COR-L47 (cell line): ENCODE measurements at regions not wholly inside any gene's neighbourhood (a gene's known extent, or its start where the extent isn't known, plus 50 kb on each side); places are given as distances from the start of the nearest gene placed in this dataset.

ENCODE experiments used
- DNase-seq: peaks from one replicate; lab custom pipeline; 2025; lab: John Stamatoyannopoulos, UW

DNA sequence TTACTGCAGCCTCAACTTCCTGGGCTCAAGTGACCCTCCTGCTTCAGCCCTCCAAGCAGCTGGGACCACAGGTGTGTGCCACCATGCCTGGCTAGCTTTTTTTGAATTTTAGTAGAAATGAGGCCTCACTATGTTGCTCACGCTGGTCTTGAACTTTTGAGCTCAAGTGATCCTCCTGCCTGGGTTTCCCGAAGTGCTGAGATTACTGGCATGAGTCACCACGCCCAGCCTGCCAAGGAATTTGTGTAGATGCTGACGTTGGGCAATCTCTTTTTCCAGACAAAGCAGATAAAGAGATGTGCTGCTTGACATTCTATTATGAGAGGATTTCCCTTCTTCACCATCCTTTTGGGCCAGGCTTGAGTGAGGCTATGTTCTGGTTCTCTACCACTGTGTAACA, 254.5 kb upstream of the RPS6KA3 start:
- no peak for DNase-seq

DNA sequence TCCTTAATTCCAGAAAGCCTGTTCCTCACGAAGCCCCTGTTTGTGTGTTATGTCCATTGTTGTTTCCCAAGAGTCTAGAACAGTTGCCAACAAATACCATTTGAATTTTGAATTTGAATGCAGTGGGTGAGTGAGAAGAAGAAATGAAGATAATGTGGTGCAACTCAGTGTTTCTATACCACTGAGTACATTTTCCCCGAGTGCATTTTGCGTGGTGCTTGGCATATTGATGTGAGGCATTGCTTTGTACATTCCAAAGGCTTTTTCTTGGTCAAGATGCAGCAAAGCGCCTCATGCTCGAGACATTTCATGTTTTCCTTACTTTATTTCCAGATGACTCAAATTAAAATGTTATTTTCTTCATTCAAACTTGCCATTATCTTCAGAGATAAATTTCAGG, 253.1 kb upstream of the RPS6KA3 start:
- no peak for DNase-seq

DNA sequence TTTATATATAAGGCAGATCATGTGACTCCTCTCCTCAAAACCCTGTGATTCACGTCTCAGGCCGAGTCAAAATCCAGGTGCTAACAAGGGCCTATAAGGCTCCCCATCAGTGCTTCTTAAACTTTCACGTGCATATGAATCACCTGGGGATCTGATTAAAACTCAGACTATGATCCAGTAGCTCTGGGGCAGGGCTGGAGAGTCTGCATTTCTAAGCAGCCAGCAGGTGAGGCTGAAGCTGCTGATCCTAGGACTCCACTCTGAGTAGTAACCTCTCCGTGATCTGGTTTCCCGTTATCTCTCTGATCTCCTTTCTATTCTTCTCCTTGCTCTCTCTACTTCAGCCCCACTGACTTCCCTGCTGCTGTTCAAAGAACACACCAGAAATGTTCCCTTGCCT, 252.4 kb upstream of the RPS6KA3 start:
- DNase-seq: no peak

DNA sequence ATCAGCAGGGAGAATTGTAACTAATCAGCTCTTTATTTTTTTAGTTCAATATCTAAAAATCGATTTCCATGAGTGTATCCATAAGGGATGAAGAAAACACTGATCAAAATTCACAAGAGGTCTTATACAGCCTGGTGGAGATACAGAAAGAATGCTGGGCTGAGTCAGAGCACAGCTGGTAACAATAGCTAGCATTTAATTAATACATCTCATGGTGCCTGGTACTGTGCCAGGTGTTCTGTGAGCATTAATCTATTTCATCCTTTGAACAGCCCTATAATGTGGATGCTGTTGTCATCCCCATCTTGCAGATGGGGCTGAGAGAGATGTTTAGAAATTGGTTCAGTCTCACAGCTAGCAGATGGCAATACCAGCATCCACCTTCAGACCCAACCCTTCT, 250.9 kb upstream of the RPS6KA3 start:
- no peak for DNase-seq

DNA sequence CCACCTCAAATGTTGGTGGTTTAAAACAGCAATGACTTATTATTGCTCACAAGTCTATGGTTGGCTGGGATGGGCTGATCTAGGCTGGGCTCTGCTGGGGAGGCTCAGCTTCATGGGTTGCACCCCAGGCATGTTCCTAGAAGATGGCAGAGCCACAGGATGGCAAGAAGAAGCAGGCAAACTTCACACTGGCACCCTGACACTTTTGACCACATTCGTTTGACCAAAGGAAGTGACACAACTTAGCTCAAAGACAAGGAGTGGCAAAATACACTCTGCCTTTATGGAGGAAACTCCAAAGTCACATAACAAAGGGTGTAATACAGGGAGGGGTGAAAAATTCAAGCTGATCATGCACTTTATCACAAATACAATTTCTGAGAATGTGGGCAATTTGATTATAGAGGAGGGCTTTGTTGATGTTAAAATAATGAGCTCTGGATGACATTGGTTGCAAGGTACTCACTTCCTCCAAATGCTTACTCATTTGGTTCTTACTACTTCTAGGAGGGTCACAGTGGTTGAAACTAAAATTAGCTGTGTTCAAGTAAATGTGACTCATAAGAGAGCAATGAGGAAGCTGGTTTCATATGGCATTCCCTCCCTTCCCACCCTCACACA, 249.2 kb upstream of the RPS6KA3 start:
- DNase-seq: no peak

DNA sequence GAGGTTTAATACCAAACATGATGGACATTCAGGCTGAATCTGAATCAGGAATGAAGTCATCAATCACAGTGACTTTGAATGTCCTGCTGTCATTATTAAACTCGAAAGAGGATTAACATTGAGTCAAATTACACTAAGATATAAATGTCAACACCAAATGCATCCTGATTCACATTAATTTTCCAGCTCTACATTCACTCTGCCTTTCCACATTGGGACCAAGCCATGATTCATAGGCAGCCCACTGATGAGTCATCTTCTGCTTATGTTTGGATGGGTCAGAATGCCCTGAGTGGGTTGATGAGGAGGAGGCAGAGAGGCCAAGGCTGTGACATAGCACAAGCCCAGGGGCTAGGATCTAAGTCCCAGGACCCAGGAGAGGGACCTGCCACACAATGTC, 247.6 kb upstream of the RPS6KA3 start:
- DNase-seq: no peak

DNA sequence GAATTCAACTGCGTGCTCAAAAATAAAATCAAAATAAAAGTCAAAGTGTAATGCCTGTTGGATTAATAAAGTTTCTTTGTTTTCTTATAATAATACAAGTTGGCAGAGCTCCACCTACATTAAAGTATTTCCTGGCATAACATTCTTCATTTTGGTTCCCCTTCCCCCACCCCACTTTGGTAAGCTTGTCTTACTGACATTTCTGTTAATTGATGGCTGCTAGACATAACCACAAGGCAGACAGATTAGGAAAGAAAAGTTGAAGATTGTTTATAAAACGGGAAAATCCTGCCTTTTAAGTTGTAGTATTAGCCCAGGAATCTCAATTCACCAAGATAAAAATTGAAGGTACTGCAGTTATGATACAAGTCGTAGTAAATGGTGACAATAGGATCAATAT, 246.5 kb upstream of the RPS6KA3 start:
- no peak for DNase-seq

DNA sequence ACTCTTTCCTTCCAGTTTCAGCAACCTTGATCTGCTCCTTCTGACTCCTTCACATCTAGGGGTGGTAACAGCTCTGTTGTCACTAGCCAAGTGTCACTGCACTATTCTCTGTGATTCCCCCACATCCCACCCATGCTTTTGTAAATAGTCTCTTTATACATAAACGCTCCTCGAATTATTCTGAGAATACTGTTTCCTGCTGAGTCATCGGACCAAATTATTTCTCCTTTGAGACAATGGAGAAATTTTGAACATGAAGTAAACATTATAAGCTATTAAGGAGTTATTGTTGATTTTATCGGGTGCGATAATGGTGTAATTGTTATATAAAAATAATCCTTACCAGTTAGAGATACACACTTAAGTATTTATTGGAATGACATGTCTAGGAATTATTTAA, 245.1 kb upstream of the RPS6KA3 start:
- DNase-seq: no peak

DNA sequence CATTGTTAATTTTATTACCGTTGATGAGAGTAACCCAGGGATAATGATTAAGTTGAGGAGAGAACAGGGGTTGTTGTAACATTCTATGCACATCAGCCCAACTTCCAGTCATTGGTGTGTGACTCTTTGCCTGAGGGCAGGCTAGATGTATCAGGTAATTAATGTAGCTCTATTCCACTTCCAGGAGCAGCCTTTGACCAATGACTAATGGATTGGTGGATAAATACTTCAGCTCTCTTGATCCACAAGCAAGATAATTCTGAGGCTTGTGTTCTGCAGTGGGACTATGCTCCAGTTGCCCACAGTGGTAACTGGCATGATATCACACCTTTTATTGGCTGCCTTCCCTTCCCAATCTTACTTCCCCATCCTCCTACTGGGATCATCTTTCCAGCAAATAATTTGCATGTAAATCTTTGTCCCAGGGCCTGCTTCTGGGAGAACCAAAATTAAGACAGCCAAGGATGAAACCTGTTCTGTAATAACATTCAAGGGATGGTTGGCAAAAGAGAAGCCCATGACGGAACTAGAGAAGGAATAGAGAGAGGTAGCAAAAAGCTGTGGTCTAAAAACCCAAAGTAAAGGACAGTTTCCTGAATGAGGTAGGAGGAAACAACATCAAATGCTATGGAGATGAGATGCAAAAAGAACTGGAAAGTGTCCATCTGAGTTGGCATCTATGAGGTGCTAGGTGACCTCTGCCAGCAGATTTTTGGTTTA, 241.4 kb upstream of the RPS6KA3 start:
- DNase-seq: no peak

DNA sequence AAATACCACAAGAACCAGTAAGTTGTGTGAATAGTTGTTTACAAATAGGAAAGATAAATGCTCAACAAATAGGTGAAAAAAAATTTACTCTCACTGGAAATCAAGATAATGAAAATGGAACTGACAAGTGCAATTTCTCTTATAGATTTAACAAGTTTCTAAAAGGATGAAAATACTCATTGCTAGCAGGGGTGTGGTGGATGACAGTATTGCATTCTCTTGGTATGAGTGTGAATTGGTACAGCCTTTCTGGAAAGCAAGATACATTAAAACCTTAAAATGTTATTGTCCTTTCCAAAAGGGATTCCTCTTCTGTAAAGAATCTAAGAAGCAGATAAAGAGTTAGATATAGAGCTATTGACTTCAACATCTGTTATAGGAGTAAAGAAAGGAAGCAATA, 240.0 kb upstream of the RPS6KA3 start:
- DNase-seq: no peak

DNA sequence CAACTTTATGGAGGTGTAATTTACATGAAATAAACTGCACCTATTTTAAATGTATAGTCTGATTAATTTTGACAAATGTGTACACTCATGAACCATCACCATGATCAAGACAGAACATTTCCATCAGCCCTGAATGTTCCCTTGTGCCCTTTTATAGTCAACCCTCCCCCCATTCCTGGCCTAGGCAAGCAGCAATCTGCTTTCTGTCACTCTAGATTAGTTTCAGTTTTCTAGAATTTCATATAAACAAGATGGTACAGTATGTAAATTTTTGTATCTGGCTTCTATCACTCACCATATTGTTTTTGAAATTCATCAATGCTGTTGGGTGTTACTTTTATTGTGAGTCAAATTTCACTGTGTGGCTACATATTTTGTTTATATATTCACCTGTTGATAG, 234.2 kb upstream of the RPS6KA3 start:
- DNase-seq: no peak

DNA sequence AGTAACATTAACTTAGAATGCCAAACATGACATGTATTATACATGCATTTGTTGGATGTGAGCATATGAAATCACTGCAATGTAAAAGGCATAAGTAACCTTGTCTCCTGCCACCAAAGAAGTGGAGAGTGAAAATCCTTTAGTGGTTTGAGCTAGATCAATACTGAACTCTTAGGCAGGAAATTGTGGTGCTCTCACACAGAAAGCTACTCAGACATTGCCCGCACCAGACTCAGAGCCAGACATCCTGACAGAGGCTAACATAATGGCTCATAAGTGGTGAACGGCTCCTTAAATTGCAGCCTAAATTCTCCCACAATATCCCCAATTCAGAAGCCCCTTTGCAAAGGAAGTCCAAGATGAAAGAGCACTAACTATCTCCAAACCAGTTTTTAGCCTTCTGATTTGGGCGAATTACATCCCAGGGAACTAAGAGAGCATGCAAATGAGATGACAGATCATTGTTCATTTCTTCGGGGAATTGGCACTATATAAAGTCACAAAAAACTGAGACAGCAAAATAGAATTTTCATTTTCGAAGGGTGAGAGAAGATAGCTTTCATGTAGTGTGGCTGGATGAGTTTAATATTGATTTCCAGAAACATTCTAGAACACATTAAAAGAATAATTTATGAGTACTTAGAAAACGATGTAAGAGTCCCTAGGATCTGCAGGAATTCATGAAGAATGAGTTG, 233.6 kb upstream of the RPS6KA3 start:
- DNase-seq: no peak

DNA sequence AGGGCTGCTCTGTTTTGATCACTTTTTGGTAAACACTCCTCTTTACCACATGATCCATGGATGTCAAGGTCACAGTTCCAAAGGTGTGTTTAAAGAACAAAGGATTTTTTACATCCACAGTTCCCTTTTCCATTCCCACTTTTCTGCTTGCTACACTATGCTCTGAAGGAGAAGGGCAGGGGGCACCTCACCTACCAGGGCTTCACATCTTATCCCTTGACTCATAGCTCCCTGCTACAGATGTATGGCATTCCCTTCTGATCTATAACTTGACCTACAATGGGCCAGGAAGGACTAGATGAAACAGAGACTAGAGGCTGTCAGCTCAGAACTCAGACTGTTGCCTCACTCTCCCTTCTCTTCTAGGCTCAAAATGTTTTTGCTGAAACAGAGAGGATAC, 233.1 kb upstream of the RPS6KA3 start:
- no peak for DNase-seq

DNA sequence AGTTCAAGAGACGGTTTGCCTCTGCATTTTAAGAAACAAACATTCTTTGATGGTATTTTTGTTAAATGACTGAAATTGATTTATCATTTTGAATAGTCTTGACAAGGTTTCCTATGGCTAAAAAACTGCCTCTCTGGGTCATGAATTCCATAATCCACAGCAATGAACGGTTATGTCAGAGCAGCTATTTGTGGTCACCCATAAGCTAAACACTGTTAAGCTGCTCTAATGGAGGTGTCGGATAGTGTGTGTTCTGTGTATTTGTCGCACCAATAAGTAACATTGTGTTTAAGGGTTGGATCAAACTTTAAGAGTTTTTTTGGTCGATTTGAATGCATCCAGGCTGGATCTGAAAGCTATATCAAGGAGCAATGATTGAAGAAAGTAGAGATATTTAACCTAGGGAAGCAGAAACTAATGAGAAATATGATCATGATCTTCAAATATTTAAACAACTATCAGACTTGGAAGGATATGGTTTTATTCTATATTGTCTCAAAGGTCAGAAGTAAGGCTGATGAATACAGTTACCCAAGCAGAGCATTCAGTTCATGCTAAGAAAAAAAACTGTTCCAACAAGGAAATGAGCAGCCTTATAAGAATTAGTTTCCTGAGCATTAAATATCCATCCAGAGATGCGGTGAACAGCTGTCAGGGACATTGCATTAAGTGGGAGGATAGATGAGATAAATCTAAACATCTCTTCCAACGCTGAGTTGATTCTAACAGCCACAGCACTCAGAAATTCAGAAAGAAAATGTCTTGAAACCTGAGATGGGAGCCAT, 232.3 kb upstream of the RPS6KA3 start:
- DNase-seq: no peak

DNA sequence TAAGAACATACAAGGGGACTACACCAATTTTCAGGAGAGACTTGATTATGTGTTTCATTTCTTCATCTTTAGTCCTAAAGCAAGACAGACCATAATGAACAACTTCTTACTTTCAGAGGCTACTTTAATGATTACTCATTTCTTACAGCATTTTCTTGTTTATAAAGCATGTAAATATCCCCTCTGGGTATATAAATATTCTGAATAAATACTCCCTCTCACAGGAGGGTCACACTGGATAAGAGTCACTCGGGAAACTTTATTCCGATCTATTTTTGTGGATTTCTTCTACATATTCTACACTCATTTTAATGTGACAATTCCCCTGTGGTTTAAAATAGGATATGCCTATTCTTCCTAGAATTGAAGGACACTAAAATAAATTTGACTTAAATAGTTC, 228.9 kb upstream of the RPS6KA3 start:
- no peak for DNase-seq

DNA sequence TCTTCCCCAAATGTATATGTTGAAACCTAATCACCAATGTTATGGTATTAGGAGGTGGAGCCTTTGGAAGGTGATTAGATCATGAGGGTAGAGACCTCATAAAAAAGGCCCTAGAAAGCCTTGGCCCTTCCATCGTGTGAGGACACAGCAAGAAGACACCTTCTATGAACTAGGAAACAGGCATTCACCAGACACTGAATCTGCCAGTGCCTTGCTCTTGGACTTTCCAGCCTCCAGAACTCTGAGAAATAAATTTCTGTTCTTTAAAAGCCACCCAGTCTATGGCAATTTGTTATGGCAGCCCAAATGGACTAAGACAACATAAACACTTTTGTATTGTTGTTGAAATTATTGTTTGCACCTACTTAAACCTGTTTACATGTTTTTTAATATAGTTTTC, 221.8 kb upstream of the RPS6KA3 start:
- no peak for DNase-seq

DNA sequence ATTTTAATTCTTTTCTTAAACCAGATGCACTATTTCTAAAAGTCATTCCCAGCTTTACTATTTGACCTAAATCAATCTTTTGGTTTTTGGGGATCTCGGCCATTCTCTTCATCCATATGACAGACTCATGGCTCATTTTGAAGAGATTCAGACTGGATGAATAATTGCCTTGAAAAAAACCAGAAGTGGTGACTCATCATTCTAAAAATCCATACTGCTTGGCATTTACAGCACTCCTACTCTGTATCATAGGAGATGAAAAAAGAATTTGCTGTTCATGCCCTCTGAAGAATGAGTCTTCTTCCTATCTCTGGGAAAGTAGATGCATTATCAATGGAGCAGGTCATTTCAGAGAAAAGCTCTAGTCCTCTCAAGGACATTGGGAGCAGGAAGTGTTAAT, 220.5 kb upstream of the RPS6KA3 start:
- DNase-seq: no peak

DNA sequence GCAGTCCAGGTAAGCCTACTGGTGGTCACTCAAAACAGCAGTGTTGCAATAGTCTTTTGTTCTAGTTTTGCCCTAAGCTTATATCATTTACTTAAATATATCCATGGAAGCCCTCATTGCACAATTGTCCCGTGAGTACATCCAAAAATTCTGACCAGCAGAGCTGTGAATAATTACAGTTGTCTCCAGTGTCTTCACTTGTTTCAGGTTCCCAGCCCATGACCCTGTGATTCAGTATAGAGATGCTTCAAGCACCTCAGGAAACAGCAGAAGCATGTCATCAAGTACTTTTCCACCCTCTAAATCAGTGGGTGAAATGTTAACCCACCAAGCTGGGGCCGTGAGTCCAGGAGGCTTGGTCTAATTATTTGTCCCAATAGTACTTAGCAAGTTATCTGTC, 214.9 kb upstream of the RPS6KA3 start:
- DNase-seq: no peak

DNA sequence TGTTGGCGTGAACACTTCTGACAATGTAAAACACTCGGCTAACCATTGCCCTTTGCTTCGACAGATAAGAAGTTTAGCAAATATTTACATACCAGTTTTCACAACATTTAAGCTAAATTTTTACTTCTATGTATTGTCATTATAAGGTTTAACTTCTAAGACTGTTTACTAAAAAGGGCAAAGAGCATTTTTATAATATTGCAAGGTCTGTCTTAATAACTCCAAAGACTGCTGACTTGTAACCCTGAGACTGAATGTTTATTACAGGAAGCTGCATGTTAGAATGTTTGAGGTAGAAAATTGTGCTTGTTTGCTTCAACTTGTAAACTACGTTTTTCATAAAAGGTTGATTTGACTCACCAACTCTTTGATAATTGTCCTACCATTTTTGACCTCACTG, 213.2 kb upstream of the RPS6KA3 start:
- DNase-seq: no peak

DNA sequence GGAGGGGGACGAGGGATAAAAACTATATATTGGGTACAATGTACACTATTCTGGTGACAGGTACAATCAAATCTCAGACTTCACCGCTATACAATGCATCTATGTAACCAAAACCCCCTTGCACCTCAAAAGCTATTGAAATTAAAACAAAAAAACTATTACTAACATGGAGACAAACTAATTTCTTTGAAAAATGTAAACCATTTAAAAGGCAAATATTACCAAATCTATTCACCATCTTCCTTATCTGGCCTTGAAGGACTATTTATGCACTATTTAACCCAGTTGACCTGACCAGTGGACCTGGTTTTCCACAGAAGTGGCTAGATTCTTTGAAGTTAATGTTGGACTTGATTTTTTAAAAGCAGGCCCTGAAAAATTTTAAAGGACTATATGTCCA, 212.3 kb upstream of the RPS6KA3 start:
- DNase-seq: no peak

DNA sequence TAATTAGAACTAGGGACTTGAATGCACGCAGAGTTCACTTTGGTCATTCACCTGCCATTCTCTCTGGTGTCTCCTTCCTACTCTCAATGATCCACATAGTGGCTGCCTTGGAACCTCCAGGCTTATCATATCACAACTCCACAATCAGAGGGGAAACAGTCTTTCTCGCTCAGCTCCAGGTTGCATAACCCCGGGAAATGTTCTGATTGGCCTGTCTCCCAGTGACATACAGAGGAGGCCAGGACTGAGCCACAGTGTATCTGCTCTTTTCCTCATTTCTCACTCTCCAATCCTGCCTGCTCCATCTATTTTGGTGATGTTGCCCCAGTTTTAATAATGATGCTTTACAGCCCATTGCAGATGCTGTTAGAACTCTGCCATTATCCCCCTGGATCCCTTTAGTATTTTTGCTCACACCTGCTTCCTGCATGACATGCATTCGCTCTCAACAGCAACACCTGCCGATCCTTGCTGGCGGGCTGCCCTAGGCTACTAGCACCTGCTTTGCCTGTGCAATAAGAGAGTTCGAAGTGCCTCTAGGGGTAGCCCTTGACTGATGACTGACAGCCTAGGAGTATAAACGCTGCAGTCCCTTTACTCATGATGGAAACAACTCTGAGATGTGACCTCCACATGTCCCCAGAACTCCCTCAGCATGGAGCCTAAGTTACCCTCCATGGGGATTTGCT, 211.3 kb upstream of the RPS6KA3 start:
- peak; percentile 79 for DNase-seq

DNA sequence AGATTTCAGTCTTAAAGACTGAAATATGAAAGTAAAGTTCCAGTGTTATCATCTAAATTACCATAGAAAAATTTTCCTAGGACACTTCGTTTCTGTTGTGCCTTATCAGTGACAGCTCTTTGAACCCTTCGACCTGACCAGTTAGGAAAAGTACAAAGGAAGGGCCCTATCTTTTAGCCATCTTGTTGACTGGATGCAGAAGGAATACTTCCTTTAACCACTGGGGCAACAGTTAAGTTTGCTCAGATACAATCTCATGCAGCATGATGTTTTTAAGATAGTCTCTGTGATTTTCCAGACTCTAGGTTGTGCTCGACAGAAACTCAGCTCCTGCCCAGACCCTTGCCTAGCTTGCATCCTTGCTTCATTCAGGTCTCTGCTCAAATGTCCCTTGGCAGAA, 210.5 kb upstream of the RPS6KA3 start:
- no peak for DNase-seq
